GM10266 (cell line): ENCODE measurements at regions not wholly inside any gene's neighbourhood (a gene's known extent, or its start where the extent isn't known, plus 50 kb on each side); places are given as distances from the start of the nearest gene placed in this dataset.

ENCODE experiments used
- DNase-seq: peaks from one replicate; pipeline ENCODE4 v3.0.0; 2012; ENCODE audit errors: extremely low spot score
- TF ChIP-seq, protein P1 (sequence below): IDR thresholded peaks from 2 replicates; pipeline ENCODE4 v1.5.1; 2012; ENCODE audit warnings: mild to moderate bottlenecking, low read depth; ENCODE audit not compliant: control insufficient read depth, insufficient read depth; ENCODE audit errors: missing control alignments

DNA sequence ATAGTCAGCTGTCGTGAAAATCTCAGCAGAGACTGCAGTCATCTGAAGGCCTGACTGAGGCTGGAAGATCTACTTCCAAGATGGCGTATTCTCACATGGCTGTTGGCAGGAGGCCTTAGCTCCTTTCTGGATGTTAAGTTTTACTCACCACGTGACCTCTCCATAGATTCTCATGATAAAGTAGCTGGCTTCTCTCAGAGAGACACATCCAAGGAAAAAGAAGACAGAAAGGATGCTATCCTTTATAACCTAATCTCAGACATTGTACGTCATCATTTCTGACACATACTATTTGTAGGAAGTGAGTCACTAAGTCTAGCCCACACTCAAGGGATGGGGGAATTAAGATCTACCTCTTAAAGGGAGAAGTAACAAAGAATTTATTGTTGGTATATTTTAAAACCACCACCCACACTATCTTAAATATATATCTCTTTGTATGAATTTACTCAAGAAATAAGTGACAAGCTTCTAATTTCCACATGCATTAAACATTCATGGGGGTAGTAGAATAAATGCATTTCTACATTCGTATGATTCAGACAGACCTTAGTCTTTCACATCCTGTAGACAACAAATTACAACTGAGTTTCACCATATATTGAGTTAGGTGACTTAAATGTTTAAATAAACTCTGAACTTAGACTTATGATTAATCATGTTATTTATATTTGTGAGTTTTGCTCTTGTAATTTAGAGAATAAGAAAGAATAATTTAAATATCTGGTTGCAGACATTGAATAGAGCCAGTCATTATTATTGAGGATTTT, 411.0 kb downstream of the LRIG3 start:
- TF ChIP-seq, protein P1, sequence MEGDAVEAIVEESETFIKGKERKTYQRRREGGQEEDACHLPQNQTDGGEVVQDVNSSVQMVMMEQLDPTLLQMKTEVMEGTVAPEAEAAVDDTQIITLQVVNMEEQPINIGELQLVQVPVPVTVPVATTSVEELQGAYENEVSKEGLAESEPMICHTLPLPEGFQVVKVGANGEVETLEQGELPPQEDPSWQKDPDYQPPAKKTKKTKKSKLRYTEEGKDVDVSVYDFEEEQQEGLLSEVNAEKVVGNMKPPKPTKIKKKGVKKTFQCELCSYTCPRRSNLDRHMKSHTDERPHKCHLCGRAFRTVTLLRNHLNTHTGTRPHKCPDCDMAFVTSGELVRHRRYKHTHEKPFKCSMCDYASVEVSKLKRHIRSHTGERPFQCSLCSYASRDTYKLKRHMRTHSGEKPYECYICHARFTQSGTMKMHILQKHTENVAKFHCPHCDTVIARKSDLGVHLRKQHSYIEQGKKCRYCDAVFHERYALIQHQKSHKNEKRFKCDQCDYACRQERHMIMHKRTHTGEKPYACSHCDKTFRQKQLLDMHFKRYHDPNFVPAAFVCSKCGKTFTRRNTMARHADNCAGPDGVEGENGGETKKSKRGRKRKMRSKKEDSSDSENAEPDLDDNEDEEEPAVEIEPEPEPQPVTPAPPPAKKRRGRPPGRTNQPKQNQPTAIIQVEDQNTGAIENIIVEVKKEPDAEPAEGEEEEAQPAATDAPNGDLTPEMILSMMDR = no peak
- DNase-seq = no peak

- TF ChIP-seq, protein P1 = no peak
- no peak for DNase-seq
These were observed 406.9 kb downstream of the LRIG3 start for GRCh38 chr12:58513301-58513834.

DNA sequence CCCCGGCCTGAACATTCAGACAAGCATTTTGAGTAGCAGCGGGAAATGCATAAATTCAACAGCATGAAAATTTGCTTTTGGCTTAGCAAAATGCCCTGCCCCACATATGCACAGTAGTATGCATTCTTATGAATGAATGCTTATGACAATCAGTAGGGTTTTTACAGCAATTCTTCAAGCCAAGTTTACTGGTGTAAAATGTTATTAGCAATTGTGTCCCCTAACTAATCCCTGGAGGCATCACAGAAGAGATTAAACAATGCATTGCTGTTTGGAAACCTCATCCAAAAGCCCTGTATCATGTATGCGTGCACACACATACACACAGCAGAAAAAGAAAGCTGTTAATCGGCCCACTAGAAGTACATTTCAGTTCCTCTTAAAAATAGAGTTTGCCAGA, 406.5 kb downstream of the LRIG3 start:
- no peak for DNase-seq
- TF ChIP-seq, protein P1 = no peak

DNA sequence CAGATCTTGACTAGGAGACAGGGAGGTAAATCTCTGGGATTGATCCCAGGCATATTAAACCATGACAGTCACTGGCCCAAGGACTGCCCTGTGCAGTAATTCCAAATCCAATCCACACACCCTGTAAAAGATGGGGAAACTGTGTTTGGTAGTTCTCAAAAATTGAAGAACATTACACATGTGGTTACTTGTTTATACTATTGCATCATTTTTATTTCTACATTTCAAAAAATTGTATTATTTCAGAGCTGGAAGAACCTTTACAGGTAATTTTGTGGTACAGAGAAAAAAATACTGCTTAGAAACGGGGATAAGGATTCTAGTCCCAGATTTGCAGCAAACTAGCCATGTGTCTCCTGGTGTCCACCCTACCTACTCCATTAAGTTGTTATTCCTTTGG, 400.5 kb downstream of the LRIG3 start:
- TF ChIP-seq, protein P1 = no peak
- no peak for DNase-seq

DNA sequence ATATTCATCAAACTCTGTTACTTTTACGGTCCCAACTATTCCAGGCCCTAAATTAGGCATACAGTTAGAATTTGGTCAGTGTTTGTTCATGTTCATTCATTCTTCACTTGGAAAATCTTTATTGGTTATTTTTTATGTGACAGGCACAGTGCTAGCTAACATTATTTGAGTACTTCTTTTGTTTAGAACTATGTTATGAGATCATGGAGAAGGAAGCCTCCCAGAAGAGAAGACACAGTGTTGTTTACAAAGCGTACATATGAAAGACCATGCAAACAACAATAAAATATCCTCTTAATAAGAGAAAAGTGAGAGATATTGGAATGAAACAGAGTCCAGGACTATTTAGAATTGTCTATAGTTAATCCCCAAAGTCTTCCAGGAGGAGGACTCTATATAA, 399.2 kb downstream of the LRIG3 start:
- DNase-seq = no peak
- TF ChIP-seq, protein P1 = no peak

DNA sequence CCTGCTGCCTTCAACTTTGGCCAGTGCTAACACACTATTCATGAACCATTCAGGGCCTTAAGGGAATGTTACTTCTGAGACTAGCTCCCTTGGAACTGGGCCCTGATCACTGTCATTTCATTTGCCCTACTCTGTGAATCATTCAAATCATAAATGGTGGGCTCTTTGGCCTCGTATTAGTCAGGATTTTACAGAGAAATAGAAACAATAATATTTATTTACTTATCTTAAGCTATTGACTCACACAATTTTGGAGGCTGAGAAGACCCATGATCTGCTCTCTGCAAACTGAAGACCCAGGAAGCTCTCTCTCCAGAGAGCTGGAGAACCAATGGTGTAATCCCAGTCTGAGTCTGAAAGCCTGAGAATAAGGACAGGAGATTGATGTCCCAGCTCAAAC, 398.5 kb downstream of the LRIG3 start:
- no peak for DNase-seq
- TF ChIP-seq, protein P1 = no peak

- TF ChIP-seq, protein P1 = no peak
- DNase-seq = no peak
These were observed 396.9 kb downstream of the LRIG3 start for GRCh38 chr12:58523360-58523759.
